Right lobe of liver (tissue), 4 donors: ENCODE measurements at regions not wholly inside any gene's neighbourhood (a gene's known extent, or its start where the extent isn't known, plus 50 kb on each side); places are given as distances from the start of the nearest gene placed in this dataset.

Source experiments
- POLR2A ChIP-seq: fragments of 450-650 bp; IDR thresholded peaks from one replicate; pipeline ENCODE4 v1.6.1; 2017; ENCODE audit warnings: antibody characterized with exemption, mild to moderate bottlenecking
- TF ChIP-seq, protein P1 (sequence below), 4 donors: fragments of 200-600 bp in 3 of 4; fragments of 450-650 bp in 1 of 4; IDR thresholded peaks; one replicate each; pipeline versions ENCODE4 v1.5.1 to v1.8.0; 2016 to 2022; ENCODE audit warnings: antibody characterized with exemption in 4 of 4, mild to moderate bottlenecking in 2 of 4
- donor health status: DM: no; HTN: no; CAD: no.
- donor health status: DM: no; HTN: no; CAD: no.
- donor health status: DM: no; HTN: yes; CAD: no.

DNA sequence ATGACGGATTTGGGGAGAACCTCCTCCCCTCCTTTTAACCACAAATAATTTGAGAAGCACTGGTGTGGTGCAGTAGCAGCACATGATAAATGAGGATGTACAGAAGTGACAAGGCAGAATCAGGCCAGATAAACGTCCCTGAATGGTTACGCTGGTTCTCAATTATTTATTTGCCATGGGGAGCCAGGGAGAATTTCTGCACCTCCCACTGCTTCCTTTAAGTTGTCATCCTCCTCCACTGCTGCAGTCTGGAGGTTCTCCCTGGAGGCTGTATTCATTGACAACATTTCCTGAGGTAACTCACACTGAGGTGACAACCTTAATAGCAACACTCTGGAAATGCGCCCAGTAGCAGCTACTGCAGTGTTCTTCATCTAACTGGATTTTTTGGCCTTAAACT lies 308.9 kb upstream of the SLITRK1 start:
- no peak for TF ChIP-seq POLR2A
- TF ChIP-seq, protein P1, sequence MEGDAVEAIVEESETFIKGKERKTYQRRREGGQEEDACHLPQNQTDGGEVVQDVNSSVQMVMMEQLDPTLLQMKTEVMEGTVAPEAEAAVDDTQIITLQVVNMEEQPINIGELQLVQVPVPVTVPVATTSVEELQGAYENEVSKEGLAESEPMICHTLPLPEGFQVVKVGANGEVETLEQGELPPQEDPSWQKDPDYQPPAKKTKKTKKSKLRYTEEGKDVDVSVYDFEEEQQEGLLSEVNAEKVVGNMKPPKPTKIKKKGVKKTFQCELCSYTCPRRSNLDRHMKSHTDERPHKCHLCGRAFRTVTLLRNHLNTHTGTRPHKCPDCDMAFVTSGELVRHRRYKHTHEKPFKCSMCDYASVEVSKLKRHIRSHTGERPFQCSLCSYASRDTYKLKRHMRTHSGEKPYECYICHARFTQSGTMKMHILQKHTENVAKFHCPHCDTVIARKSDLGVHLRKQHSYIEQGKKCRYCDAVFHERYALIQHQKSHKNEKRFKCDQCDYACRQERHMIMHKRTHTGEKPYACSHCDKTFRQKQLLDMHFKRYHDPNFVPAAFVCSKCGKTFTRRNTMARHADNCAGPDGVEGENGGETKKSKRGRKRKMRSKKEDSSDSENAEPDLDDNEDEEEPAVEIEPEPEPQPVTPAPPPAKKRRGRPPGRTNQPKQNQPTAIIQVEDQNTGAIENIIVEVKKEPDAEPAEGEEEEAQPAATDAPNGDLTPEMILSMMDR (IDR thresholded peaks at IDR 0.05) = no peak
